GM21515 (cell line): ENCODE measurements at regions not wholly inside any gene's neighbourhood (a gene's known extent, or its start where the extent isn't known, plus 50 kb on each side); places are given as distances from the start of the nearest gene placed in this dataset.

Experiments
- ATAC-seq: cut with Tn5 transposase; IDR thresholded peaks from one replicate; pipeline ENCODE4 v1.9.1; 2021; ENCODE audit not compliant: unreplicated experiment

DNA sequence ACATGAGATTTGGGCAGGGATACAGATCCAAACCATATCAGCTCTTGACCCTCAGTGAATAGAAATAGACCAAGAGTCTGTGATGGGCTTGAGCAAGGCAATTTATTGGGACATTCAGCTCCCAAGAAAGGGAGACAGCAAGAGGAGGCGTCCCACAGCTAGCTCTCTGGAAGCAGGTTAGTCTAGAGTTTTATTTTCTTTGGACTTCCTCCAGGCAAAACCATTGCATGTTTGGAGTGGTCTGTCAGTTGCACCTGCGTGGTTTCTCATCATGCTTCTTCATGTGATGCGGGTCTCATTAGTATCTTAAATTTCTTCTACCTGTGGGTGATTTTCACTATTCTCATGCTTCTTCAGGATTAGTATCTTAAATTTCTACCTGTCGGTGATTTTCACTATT lies 1530.6 kb downstream of the PLA2G4A start:
- no peak for ATAC-seq

DNA sequence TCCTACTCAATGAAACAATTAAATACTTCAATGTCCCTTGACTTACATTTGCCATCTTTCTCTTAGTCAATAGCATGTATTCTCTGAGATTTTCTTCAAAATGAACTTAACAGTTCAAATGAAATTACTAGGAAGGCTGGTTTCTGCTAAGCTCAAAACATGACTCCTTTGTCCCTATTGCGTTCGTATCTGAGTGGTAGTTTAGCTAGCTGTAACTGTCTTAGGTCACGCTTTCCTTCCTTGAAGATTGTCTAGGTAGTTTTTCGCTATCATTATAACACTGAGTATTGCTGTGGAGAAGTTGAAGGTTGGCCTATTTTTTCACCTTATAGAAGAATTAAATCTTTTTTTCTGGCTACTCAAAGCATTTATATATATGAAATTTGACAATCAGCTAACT lies 1535.2 kb downstream of the PLA2G4A start:
- ATAC-seq: no peak

DNA sequence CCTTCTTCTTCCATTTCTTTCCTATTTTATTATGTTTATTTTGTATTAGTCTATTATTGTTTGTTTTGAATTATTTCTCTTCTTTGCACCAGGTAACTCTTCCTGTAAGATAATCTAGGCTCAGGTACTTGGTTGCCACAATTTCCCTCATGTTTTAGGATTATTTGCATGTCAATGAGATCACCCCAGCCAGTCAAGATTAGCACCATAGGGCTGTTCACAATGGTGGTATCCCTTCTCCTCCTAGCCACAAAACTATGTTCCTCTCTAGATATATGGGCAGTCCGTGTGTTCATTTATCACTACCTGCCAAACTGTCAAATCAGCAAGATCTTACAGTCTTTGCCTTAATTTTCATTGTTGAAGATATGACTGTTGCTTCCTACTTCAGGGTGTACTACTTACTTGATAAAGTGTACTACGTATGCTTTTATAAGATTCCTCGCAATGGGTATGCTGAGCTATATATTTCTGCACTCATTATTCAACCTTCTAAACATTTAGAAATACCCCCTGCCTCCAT lies 1536.2 kb downstream of the PLA2G4A start:
- no peak for ATAC-seq

DNA sequence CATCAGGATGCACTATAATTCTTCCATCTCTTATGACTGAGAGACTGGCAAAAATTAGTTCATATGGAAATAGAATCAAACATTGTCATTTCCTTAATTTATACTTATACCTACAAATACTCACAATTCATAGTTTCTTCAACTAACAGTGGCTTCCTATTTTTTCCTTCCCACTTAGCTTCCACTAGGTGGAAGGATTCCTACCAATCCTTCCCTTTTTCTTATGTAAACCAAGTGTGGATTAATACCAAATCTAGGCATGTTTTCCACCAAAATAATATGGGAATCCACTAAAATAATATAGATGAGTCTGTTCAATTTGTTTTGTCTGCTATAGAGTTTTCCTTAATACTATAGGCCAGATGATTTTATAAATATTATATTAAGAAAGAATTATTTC lies 1537.1 kb downstream of the PLA2G4A start:
- ATAC-seq: no peak

DNA sequence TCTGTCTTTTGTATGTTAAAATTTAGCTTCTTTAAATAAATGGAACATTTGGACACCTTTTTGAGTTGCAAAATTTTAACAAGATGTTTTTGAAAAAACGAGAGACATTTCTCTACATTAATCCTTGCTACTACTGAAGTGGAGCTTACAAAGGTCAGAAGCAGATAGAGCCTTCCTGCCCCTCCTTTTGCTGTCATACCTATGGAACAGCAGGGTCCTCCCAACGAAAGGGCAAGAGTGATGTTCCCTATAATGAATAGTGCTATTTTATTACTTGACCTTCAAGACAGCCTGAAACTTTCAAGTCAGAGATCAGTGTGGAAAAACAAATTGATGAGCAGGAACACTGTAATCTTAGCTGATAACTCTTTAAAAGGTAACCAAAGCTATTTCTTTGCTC lies 1538.9 kb downstream of the PLA2G4A start:
- ATAC-seq: no peak

DNA sequence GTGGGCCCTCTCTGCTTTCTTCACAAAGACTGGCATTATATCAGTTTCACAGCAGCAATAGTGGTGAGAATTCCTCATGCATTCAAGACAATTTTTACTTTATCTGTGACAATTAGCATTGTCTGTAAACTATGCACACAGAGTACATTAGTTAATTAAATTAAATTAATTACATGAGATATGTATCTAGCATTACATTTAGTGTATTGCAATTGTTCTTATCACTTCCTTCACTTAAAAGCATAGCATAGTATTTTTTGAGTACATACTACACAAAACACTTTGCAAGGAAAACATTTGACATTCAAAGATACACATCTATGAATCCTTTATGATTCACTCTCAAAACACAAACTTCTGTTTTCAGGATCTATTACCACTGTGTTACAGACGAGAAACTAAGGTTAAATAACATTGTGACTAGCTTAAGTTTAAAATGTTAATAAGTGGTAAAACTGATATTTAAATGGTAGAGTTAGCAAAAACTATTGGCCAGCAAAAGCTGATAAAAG lies 1542.6 kb downstream of the PLA2G4A start:
- no peak for ATAC-seq

DNA sequence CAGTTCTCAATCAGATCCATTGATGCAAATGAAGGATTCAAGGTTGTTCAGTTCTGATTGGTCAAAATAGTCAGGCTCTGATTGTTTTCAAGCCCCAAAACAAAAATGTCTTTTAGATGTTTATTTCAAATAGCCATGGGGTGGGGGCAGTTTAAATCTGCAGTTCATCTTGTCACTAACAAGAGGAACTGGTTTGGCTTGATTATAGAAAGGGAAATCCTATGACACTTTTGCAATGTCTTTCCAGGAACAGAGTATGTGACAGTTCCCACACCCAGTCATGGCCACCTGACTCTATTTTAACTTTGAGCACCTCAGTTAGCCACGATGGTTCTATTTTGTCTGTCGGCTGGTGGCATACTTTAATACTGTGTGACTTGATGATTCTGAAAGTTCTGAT lies 1544.1 kb downstream of the PLA2G4A start:
- no peak for ATAC-seq

DNA sequence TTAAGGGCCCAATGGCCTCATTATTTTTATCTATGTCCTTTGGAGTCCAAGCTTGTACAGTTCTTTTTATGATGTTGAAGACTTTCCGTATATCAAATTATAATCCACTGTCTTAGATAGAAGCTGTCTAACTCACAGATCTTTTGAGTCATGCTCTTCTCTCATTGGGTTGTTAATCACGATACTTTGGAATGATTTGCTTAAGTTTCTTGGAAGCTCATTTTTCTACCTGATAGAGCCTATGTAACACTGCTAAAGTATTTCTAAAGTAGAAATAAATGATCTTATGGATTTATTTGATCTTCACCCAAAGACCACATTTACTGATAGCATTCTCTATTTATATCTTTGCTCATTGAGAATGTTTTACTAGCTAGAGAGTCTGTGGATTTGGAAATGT lies 1554.1 kb downstream of the PLA2G4A start:
- ATAC-seq: no peak

DNA sequence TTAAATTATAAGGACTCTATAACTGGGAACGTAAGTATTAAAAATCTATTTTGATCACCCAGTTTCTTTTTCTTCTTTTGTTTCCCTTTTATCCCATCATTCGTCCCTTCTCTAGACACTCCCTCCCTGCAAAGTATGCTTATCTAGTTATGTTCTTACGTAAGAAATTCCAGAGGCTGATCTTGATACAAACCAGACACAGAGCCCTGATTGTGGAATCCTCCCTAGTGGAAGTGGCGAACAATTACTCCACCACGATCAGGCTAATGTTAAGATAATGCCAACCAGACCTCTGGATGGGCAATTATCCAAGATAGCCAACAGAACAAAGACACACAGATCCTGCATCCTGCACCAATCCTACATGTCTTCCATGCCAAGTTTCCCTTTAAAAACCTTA lies 1557.4 kb downstream of the PLA2G4A start:
- no peak for ATAC-seq

DNA sequence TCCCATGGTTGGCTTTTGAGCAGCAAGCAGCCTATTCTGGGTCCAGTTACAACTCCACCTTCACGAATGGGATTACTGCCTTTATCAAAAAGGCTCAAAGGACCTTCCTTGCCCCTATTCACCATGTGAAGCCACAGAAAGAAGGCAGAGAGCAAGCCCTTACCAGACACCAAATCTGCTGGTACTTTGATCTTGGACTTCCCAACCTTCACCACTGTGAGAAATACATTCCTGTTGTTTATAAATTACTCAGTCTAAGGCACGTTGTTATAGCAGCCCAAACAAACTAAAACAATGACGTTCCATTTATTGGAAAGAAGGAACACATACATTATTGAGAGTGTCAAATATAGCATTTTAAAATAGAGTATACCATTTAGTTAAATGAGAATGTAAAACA lies 1557.9 kb downstream of the PLA2G4A start:
- ATAC-seq: no peak

DNA sequence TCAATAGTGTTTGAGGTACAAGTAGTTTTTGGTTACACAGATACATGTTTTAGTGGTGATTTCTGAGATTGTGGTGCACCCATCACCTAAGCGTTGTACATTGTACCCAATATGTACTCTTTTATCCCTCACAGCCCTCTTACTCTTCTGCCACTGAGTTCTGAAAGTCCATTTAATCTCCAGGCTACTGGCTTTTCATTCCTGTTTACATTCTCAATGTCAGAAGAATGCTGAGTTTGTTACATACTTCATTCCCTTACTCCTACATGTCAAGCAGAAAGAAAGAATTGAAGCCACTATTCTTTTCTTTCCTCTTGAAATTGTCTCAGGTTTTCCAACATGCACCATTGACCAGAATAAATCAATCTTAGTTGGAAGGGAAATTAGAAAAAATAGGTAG lies 1565.9 kb downstream of the PLA2G4A start:
- ATAC-seq: no peak

DNA sequence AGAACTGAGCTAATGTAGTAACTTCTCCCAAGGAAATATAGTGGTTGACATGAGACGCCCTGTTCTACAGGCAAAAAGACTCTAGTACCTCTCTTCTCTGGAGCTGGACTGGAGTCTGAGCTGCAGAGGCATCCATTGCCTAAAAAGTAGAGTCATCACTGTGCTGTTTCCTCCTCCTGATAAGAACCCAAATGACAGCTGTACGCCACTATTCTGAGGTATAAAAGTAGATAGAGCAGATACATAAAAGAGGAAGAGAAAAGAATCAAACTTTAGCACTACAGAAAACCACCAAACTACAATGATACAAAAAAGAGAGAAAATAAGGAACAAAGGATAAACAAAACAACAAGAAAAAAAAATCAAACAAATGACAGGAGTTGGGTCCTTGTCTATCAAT lies 1568.8 kb downstream of the PLA2G4A start:
- no peak for ATAC-seq

DNA sequence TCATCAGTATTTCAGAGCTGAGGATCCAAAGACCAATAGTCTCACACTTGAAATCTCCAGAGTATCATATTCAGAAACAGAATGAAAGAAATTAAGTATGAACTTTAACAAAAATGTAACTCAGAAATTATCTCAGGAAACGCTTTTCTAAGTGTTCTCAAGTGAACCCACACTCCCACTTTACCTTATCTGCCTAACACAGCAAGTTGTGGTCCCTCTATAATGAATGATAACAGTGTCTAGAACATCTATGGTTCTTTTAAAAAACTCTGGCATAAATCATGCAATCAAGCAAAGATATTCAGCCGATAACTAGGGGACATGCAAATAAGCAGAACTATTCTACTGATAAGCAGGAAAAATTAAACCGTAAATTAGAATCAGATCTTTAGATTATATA lies 1574.2 kb downstream of the PLA2G4A start:
- ATAC-seq: no peak

DNA sequence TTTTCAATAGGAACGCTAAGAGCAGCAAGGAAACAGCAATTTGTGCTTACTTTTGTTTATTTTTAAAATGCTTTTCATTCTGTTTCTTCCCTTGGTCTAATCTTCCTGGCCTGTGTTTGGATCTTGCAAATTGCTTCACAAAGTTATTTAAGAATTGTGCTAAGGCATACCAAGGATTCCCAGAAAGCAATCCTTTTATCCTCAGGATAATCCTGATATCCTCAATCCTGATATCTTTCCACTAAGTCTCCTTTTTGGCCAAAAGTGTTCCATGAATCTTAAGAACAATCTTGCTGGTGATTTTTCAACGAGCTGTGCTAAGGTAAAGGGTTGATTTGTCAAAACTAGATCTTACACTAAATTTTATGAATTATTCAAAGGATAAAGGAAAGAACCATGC lies 1577.9 kb downstream of the PLA2G4A start:
- ATAC-seq: no peak

DNA sequence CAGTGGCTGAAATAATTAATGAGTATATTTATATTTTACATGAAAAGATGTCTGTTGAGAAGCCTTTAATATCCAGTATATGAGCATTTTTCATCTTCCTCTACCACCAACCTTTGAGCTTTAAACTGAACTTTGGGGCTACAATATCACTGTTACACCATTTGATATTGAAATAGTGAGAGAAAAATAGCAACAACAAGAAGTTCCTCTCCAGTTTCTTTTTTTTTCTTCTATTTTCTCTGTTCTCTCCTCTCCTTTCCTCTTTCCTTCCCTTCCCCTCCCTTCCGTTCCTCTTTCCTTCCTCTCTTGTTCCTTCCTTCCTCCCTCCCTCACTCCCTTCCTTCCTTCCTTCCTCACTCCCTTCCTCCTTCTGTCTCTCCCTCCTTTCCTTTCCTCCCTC lies 1591.4 kb downstream of the PLA2G4A start:
- no peak for ATAC-seq

DNA sequence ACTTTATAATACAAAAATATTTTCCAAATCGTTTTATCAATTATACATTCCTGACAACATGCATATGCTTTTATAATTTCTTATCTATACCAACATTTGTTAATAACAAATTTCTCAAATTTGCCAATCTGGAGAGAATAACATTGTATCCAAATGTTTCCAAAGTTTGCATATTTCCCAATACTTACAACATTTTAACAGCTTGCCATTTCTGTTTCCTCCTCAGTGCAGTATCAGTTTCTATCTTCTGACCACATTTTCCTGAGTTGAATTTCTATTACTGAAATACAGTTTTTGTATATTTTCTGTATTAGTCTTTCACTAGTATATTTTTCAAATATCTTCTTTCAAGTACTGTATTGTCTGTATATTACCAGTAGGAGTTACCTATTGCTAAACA lies 1594.3 kb downstream of the PLA2G4A start:
- no peak for ATAC-seq

DNA sequence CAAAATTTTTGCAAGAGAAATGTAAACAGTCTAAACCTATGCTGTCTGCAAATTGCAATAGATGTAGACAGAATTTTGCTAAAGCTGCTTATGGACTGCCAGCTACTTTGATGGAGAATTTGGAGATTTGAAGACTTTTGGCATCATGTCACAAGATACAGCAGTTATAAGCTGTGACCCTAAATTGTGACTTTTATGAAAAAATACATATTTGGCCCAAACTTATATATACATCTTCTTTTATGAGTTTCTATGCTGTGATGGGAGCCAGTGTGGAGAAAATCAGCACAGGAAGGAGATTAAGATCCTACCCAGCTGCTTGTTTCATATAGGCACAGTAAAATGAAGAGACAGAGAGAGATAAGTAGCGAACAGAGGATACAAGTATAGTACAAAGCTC lies 1595.4 kb downstream of the PLA2G4A start:
- no peak for ATAC-seq

DNA sequence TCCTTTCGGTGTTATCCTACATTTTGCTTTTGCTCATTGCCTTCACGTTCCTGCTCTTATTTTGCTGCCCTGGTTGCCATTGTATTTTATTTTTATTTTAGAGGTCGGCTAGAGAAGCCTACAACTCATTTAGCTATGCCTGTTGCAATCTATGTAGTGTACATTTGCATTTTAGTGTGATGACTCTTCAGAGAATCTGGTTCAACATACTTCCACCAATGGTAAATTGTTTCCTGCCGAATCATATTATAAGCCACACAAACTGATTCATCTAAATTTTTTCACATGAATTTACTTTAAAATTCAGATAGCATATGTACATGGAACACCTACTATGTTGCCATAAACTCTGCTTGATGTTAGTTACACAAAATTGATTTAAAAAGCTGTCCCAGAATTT lies 1596.9 kb downstream of the PLA2G4A start:
- ATAC-seq: no peak

DNA sequence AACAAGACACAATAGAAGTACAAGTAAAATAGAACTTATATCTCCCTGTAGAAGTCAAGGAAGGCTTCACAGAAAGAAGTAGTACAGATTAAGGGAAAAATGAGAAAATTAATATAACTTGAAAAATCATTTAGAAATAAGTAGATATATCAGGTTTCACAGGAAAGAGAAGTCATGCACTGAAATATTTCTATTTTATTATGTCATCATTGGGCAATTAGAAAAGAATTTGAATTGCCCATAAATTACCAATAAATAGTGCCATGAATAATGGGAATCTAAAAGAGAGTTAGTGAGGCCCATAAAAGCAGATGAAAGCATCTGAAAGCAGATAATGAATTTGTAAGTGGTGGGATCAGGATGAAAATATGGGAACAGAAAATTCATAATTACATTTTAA lies 1597.8 kb downstream of the PLA2G4A start:
- ATAC-seq: no peak

DNA sequence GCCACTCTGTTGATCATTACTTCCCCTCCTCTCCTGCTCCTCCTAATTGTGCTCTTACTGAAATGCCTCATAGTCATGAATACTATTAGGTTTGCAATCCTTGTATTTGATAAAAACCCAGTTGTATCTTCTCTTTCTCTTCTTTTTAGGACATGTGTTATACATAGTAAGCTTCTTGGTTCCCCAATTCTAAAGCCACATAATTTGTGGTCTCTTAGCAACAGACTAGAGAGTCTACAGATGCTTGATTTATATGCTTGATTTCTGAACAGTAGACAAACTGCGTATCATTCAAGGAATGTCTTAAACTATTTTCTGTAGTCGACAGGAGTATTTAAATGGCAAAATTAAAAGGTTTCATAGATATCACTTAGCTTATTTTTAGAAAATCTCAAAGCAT lies 1598.9 kb downstream of the PLA2G4A start:
- no peak for ATAC-seq

DNA sequence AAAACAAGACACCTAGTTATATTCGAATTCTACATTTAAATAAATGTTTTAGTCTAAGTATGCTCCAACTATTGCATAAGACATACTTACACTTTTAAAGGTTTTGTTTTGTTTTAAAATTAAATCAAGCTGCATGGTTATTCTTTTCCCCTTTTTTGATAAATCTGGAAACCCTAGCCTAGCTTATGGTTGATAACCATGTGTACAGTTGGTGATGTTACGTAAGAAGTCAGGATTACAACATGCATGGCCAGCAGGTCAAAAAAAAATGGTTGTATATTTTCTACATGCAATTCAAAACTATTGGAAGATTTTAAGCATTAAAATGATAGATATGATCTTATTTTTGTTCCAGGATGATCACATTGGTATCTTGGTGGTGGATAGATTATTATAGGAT lies 1600.6 kb downstream of the PLA2G4A start:
- ATAC-seq: no peak

DNA sequence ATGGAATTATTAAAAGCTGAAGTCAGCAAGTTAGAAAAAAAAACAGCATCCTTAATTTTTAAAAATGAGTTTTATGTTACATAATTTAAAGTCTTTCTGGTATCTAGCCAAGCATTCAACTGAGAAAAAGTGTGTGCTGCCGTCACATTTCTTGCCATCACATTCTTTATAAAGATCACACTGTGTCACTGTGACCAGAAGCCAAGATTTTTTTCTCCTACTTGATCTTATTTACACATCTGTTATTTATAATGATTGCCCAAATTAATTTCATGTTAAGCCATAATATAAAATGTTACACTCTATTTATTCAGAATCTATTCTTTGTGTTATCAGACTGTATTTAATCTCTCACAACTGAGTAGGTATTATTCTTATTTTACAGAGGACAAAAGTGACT lies 1603.7 kb downstream of the PLA2G4A start:
- no peak for ATAC-seq

DNA sequence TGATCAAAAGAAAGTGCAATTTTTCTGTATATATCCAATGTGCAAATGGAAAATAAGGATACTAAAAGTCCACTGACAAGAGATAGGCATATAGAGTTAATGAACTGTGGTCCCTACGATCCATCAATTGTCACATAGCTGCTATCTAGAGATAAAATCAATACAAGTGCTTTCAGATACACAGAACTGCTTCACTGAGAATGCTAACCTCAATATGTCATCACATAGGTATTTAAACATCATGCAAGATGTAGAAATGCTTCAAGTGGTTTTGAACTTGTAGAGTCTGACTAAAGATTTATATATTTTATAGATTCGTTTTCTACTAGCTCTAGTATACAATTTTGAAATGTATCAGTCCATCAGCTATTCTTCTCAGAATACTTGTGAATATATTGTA lies 1604.7 kb downstream of the PLA2G4A start:
- ATAC-seq: no peak

DNA sequence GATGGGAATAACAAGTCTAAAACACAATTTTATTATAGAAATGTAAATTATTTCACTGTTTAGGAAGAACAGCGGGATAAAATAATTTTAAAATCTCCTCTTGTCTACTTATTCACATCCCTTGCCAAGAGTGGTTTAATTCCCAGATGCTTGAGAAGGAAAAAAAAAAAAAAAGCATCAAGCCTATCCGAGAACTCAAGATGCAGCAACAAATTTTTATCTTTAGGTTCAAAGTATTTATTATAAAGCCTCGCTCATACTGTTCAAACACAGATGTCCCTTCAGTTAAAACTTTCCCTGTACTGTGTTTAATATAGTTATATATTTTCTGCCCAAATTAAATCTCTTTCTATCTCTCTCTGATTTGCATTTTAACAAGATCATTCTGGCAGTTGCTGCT lies 1615.8 kb downstream of the PLA2G4A start:
- ATAC-seq: no peak
